ENCODE measurements at regions not wholly inside any gene's neighbourhood (a gene's known extent, or its start where the extent isn't known, plus 50 kb on each side); places are given as distances from the start of the nearest gene placed in this dataset.

GRCh38 chr14:34138175-34138574 lies 187.3 kb upstream of the EGLN3 start (continued):
- TF ChIP-seq IRF2 (CRISPR knock-in tag; IDR thresholded peaks at IDR 0.05; ENCODE audit: borderline replicate concordance, low read depth) = no peak
- TF ChIP-seq ZNF317 (CRISPR knock-in tag; IDR thresholded peaks at IDR 0.05; ENCODE audit: borderline replicate concordance, low read depth) = no peak
- TF ChIP-seq, protein P1, sequence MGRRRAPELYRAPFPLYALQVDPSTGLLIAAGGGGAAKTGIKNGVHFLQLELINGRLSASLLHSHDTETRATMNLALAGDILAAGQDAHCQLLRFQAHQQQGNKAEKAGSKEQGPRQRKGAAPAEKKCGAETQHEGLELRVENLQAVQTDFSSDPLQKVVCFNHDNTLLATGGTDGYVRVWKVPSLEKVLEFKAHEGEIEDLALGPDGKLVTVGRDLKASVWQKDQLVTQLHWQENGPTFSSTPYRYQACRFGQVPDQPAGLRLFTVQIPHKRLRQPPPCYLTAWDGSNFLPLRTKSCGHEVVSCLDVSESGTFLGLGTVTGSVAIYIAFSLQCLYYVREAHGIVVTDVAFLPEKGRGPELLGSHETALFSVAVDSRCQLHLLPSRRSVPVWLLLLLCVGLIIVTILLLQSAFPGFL (CRISPR knock-in tag; IDR thresholded peaks at IDR 0.05; ENCODE audit: borderline replicate concordance) = no peak

GRCh38 chr14:34137001-34137745 lies 186.3 kb upstream of the EGLN3 start:
- ChIA-PET CTCF (no interaction called here), POLR2A (no interaction called here)
- DNase-seq (ENCODE audit: low spot score) (no peak), ATAC-seq (no peak)
- H3K27ac Mint-ChIP-seq = no peak overlapping the region
- no peaks in the 10 kb centered on the region; the same call in none of the 2 replicates for H3K27me3 Mint-ChIP-seq (ENCODE audit: low read depth)
- H3K4me1 Mint-ChIP-seq = peaks cover 13% of the 10 kb centered on the region
- peaks cover 12% of the 10 kb centered on the region for H3K36me3 Mint-ChIP-seq
- H3K4me3 Mint-ChIP-seq = no peak overlapping the region
- peaks cover 20% of the 10 kb centered on the region for H3K9me3 Mint-ChIP-seq
- TF ChIP-seq NFATC4 (CRISPR knock-in tag; IDR thresholded peaks at IDR 0.05) (no peak), ZSCAN18 (CRISPR knock-in tag; IDR thresholded peaks at IDR 0.05) (no peak), ZNF512 (CRISPR knock-in tag; IDR thresholded peaks at IDR 0.05; ENCODE audit: borderline replicate concordance) (no peak), ZNF263 (CRISPR knock-in tag; IDR thresholded peaks at IDR 0.05; ENCODE audit: low read depth) (no peak), ZNF425 (CRISPR knock-in tag; conservative IDR thresholded peaks at IDR 0.05) (no peak), SP1 (CRISPR knock-in tag; conservative IDR thresholded peaks at IDR 0.05) (no peak), TP53 (CRISPR knock-in tag; IDR thresholded peaks at IDR 0.05) (no peak), ZMAT4 (CRISPR knock-in tag; IDR thresholded peaks at IDR 0.05) (no peak), MXD4 (CRISPR knock-in tag; IDR thresholded peaks at IDR 0.05; ENCODE audit: borderline replicate concordance) (no peak), SMAD3 (CRISPR knock-in tag; IDR thresholded peaks at IDR 0.05; ENCODE audit: borderline replicate concordance) (no peak), FOXJ3 (CRISPR knock-in tag; IDR thresholded peaks at IDR 0.05; ENCODE audit: borderline replicate concordance) (no peak), NFE2L1 (CRISPR knock-in tag; IDR thresholded peaks at IDR 0.05) (no peak)
- TF ChIP-seq, protein P2, sequence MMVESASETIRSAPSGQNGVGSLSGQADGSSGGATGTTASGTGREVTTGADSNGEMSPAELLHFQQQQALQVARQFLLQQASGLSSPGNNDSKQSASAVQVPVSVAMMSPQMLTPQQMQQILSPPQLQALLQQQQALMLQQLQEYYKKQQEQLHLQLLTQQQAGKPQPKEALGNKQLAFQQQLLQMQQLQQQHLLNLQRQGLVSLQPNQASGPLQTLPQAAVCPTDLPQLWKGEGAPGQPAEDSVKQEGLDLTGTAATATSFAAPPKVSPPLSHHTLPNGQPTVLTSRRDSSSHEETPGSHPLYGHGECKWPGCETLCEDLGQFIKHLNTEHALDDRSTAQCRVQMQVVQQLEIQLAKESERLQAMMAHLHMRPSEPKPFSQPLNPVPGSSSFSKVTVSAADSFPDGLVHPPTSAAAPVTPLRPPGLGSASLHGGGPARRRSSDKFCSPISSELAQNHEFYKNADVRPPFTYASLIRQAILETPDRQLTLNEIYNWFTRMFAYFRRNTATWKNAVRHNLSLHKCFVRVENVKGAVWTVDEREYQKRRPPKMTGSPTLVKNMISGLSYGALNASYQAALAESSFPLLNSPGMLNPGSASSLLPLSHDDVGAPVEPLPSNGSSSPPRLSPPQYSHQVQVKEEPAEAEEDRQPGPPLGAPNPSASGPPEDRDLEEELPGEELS (CRISPR knock-in tag; IDR thresholded peaks at IDR 0.05) = no peak
- TF ChIP-seq, protein P3, sequence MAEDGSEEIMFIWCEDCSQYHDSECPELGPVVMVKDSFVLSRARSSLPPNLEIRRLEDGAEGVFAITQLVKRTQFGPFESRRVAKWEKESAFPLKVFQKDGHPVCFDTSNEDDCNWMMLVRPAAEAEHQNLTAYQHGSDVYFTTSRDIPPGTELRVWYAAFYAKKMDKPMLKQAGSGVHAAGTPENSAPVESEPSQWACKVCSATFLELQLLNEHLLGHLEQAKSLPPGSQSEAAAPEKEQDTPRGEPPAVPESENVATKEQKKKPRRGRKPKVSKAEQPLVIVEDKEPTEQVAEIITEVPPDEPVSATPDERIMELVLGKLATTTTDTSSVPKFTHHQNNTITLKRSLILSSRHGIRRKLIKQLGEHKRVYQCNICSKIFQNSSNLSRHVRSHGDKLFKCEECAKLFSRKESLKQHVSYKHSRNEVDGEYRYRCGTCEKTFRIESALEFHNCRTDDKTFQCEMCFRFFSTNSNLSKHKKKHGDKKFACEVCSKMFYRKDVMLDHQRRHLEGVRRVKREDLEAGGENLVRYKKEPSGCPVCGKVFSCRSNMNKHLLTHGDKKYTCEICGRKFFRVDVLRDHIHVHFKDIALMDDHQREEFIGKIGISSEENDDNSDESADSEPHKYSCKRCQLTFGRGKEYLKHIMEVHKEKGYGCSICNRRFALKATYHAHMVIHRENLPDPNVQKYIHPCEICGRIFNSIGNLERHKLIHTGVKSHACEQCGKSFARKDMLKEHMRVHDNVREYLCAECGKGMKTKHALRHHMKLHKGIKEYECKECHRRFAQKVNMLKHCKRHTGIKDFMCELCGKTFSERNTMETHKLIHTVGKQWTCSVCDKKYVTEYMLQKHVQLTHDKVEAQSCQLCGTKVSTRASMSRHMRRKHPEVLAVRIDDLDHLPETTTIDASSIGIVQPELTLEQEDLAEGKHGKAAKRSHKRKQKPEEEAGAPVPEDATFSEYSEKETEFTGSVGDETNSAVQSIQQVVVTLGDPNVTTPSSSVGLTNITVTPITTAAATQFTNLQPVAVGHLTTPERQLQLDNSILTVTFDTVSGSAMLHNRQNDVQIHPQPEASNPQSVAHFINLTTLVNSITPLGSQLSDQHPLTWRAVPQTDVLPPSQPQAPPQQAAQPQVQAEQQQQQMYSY (CRISPR knock-in tag; IDR thresholded peaks at IDR 0.05) = no peak
- TF ChIP-seq, protein P4, sequence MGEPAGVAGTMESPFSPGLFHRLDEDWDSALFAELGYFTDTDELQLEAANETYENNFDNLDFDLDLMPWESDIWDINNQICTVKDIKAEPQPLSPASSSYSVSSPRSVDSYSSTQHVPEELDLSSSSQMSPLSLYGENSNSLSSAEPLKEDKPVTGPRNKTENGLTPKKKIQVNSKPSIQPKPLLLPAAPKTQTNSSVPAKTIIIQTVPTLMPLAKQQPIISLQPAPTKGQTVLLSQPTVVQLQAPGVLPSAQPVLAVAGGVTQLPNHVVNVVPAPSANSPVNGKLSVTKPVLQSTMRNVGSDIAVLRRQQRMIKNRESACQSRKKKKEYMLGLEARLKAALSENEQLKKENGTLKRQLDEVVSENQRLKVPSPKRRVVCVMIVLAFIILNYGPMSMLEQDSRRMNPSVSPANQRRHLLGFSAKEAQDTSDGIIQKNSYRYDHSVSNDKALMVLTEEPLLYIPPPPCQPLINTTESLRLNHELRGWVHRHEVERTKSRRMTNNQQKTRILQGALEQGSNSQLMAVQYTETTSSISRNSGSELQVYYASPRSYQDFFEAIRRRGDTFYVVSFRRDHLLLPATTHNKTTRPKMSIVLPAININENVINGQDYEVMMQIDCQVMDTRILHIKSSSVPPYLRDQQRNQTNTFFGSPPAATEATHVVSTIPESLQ (CRISPR knock-in tag; IDR thresholded peaks at IDR 0.05) = no peak
- TF ChIP-seq, protein P5, sequence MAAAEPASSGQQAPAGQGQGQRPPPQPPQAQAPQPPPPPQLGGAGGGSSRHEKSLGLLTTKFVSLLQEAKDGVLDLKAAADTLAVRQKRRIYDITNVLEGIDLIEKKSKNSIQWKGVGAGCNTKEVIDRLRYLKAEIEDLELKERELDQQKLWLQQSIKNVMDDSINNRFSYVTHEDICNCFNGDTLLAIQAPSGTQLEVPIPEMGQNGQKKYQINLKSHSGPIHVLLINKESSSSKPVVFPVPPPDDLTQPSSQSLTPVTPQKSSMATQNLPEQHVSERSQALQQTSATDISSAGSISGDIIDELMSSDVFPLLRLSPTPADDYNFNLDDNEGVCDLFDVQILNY (CRISPR knock-in tag; IDR thresholded peaks at IDR 0.05) = no peak
